Astrocyte (in vitro differentiated cells and primary cell): ENCODE measurements at regions not wholly inside any gene's neighbourhood (a gene's known extent, or its start where the extent isn't known, plus 50 kb on each side); places are given as distances from the start of the nearest gene placed in this dataset.
A peak's percentile ranks its signal among the peaks of the same experiment; 100 is the strongest.

Experiments
- DNase-seq: peaks from one replicate; pipeline ENCODE4 v3.0.0-alpha.2; 2010; ENCODE audit warnings: low read depth
- FAIRE-seq: peaks from 2 replicates; lab custom pipeline; 2011; peaks lifted over from hg19 to GRCh38; lab: Jason Lieb, UNC
- H2AFZ ChIP-seq: 2 replicates; pipeline ENCODE4 v1.6.0; 2012; ENCODE audit warnings: low read depth, low read length, inconsistent platforms
- H3K27ac ChIP-seq: 2 replicates; pipeline ENCODE4 v1.5.1; 2011; ENCODE audit warnings: low read depth, low read length, inconsistent platforms
- H3K27me3 ChIP-seq: 2 replicates; pipeline ENCODE4 v1.6.0; 2011; ENCODE audit warnings: low read length, inconsistent platforms; ENCODE audit not compliant: insufficient read depth
- H3K36me3 ChIP-seq: 2 replicates; pipeline ENCODE4 v1.5.1; 2011; ENCODE audit warnings: low read length, inconsistent platforms; ENCODE audit not compliant: insufficient read depth
- H3K4me1 ChIP-seq: 2 replicates; pipeline ENCODE4 v1.5.1; 2011; ENCODE audit warnings: low read length, inconsistent platforms; ENCODE audit not compliant: insufficient read depth
- H3K4me2 ChIP-seq: 2 replicates; pipeline ENCODE4 v1.6.0; 2012; ENCODE audit warnings: low read length, inconsistent platforms
- H3K4me3 ChIP-seq: 2 replicates; pipeline ENCODE4 v1.5.1; 2011; ENCODE audit warnings: low read depth, mild to moderate bottlenecking, low read length, inconsistent platforms; ENCODE audit not compliant: insufficient read depth
- H3K79me2 ChIP-seq: 2 replicates; pipeline ENCODE4 v1.6.0; 2012; ENCODE audit warnings: mild to moderate bottlenecking, low read length, inconsistent platforms; ENCODE audit not compliant: insufficient read depth
- H3K9ac ChIP-seq: 2 replicates; pipeline ENCODE4 v1.6.0; 2012; ENCODE audit warnings: mild to moderate bottlenecking, low read length, inconsistent platforms
- H3K9me3 ChIP-seq: 2 replicates; pipeline ENCODE4 v1.5.1; 2012; ENCODE audit warnings: low read depth, mild to moderate bottlenecking, low read length, inconsistent platforms; ENCODE audit not compliant: insufficient read depth
- H4K20me1 ChIP-seq: 2 replicates; pipeline ENCODE4 v1.6.0; 2012; ENCODE audit warnings: low read length, inconsistent platforms; ENCODE audit not compliant: insufficient read depth
- H3K27ac Mint-ChIP-seq: one replicate; pipeline ENCODE4 v1.8.0; 2021; ENCODE audit warnings: mild to moderate bottlenecking, mixed read lengths; ENCODE audit not compliant: unreplicated experiment
- H3K27me3 Mint-ChIP-seq: one replicate; pipeline ENCODE4 v1.8.0; 2021; ENCODE audit warnings: low read depth, mixed read lengths; ENCODE audit not compliant: unreplicated experiment
- H3K36me3 Mint-ChIP-seq: one replicate; pipeline ENCODE4 v1.8.0; 2021; ENCODE audit warnings: low read depth, mixed read lengths; ENCODE audit not compliant: unreplicated experiment
- H3K4me1 Mint-ChIP-seq: one replicate; pipeline ENCODE4 v1.8.0; 2021; ENCODE audit warnings: low read depth, mixed read lengths; ENCODE audit not compliant: unreplicated experiment
- H3K4me3 Mint-ChIP-seq: one replicate; pipeline ENCODE4 v1.8.0; 2021; ENCODE audit warnings: mild to moderate bottlenecking, moderate library complexity, mixed read lengths; ENCODE audit not compliant: unreplicated experiment
- H3K9me3 Mint-ChIP-seq: one replicate; pipeline ENCODE4 v1.8.0; 2021; ENCODE audit warnings: mild to moderate bottlenecking, mixed read lengths; ENCODE audit not compliant: unreplicated experiment
- EZH2 ChIP-seq: IDR thresholded peaks from 2 replicates; pipeline ENCODE4 v1.6.1; 2012; ENCODE audit warnings: mild to moderate bottlenecking, low read length, inconsistent platforms; ENCODE audit not compliant: insufficient read depth
- TF ChIP-seq, protein P1 (sequence below): IDR thresholded peaks from 2 replicates; pipeline ENCODE4 v1.5.1; 2011; ENCODE audit warnings: low read depth, mild to moderate bottlenecking, inconsistent platforms, low read length, moderate library complexity; ENCODE audit not compliant: insufficient read depth

GRCh38 chr5:125525356-125525755 is 778.9 kb upstream of the ZNF608 start:
- no peak for TF ChIP-seq EZH2
- TF ChIP-seq, protein P1, sequence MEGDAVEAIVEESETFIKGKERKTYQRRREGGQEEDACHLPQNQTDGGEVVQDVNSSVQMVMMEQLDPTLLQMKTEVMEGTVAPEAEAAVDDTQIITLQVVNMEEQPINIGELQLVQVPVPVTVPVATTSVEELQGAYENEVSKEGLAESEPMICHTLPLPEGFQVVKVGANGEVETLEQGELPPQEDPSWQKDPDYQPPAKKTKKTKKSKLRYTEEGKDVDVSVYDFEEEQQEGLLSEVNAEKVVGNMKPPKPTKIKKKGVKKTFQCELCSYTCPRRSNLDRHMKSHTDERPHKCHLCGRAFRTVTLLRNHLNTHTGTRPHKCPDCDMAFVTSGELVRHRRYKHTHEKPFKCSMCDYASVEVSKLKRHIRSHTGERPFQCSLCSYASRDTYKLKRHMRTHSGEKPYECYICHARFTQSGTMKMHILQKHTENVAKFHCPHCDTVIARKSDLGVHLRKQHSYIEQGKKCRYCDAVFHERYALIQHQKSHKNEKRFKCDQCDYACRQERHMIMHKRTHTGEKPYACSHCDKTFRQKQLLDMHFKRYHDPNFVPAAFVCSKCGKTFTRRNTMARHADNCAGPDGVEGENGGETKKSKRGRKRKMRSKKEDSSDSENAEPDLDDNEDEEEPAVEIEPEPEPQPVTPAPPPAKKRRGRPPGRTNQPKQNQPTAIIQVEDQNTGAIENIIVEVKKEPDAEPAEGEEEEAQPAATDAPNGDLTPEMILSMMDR, result no peak
- no peak overlapping the region for H2AFZ ChIP-seq

GRCh38 chr5:125526966-125527365 is 780.5 kb upstream of the ZNF608 start:
- Mint-ChIP-seq H3K36me3 (no peaks in the 10 kb centered on the region), H3K4me3 (no peak overlapping the region), H3K27me3 (no peaks in the 10 kb centered on the region), H3K27ac (peak overlapping the region; percentile 5), H3K9me3 (no peaks in the 10 kb centered on the region), H3K4me1 (peaks cover 28% of the 10 kb centered on the region)
- Histone ChIP-seq H3K27me3 (no peaks in the 10 kb centered on the region), H3K9ac (no peak overlapping the region), H3K4me2 (no peak overlapping the region), H3K36me3 (no peaks in the 10 kb centered on the region), H3K4me3 (no peak overlapping the region), H4K20me1 (no peaks in the 10 kb centered on the region), H3K4me1 (peaks cover 4% of the 10 kb centered on the region), H3K9me3 (no peaks in the 10 kb centered on the region), H3K79me2 (no peaks in the 10 kb centered on the region), H3K27ac (no peak overlapping the region), H2AFZ (no peak overlapping the region)
- TF ChIP-seq EZH2, result no peak
- TF ChIP-seq, protein P1, result no peak
- peak; percentile 53 for DNase-seq
- no peak for FAIRE-seq

More at GRCh38 chr5:125525356-125525755, 778.9 kb upstream of the ZNF608 start:
- Mint-ChIP-seq H3K4me3 (no peak overlapping the region), H3K9me3 (no peaks in the 10 kb centered on the region), H3K27ac (no peak overlapping the region), H3K36me3 (no peaks in the 10 kb centered on the region), H3K27me3 (no peaks in the 10 kb centered on the region), H3K4me1 (peaks cover 33% of the 10 kb centered on the region)
- no peak overlapping the region for H3K4me2 ChIP-seq
- H3K9me3 ChIP-seq, result no peaks in the 10 kb centered on the region
- H3K27ac ChIP-seq, result no peak overlapping the region
- H4K20me1 ChIP-seq, result no peaks in the 10 kb centered on the region
- H3K4me3 ChIP-seq, result no peak overlapping the region
- H3K27me3 ChIP-seq, result no peaks in the 10 kb centered on the region
- FAIRE-seq (no peak), DNase-seq (peak; percentile 32)
- H3K79me2 ChIP-seq, result no peaks in the 10 kb centered on the region
- no peaks in the 10 kb centered on the region for H3K36me3 ChIP-seq
- H3K9ac ChIP-seq, result no peak overlapping the region
- peaks cover 4% of the 10 kb centered on the region for H3K4me1 ChIP-seq

- H3K9me3 ChIP-seq, result no peaks in the 10 kb centered on the region
- TF ChIP-seq, protein P1, result no peak
- no peak overlapping the region for H3K4me3 Mint-ChIP-seq
- no peaks in the 10 kb centered on the region for H3K36me3 Mint-ChIP-seq
- peak; percentile 27 for DNase-seq
- no peak overlapping the region for H2AFZ ChIP-seq
- no peaks in the 10 kb centered on the region for H3K27me3 Mint-ChIP-seq
- H3K36me3 ChIP-seq, result no peaks in the 10 kb centered on the region
- no peak for FAIRE-seq
- peaks cover 28% of the 10 kb centered on the region for H3K4me1 Mint-ChIP-seq
- peaks cover 5% of the 10 kb centered on the region for H3K9me3 Mint-ChIP-seq
- H3K27ac ChIP-seq, result no peak overlapping the region
- H3K27me3 ChIP-seq, result no peaks in the 10 kb centered on the region
- no peak overlapping the region for H3K4me3 ChIP-seq
- no peaks in the 10 kb centered on the region for H3K79me2 ChIP-seq
- no peak overlapping the region for H3K4me2 ChIP-seq
- no peak overlapping the region for H3K27ac Mint-ChIP-seq
- H3K9ac ChIP-seq, result no peak overlapping the region
- H4K20me1 ChIP-seq, result no peaks in the 10 kb centered on the region
- peaks cover 4% of the 10 kb centered on the region for H3K4me1 ChIP-seq
Observed at GRCh38 chr5:125528881-125529280, 782.4 kb upstream of the ZNF608 start.
